GM21576 (cell line): ENCODE measurements at regions not wholly inside any gene's neighbourhood (a gene's known extent, or its start where the extent isn't known, plus 50 kb on each side); places are given as distances from the start of the nearest gene placed in this dataset.

Experiments
- ATAC-seq: cut with Tn5 transposase; IDR thresholded peaks from one replicate; pipeline ENCODE4 v1.9.1; 2021; ENCODE audit warnings: mild to moderate bottlenecking, moderate library complexity; ENCODE audit not compliant: unreplicated experiment

GRCh38 chr10:27451054-27451453 lies 53.0 kb upstream of the RAB18 start:
- ATAC-seq: no peak

- ATAC-seq: no peak
Measured at GRCh38 chr10:27450225-27450624, 53.9 kb upstream of the RAB18 start.

GRCh38 chr10:27449571-27449970 lies 54.5 kb upstream of the RAB18 start:
- no peak for ATAC-seq

GRCh38 chr10:27448921-27449320 lies 55.2 kb upstream of the RAB18 start:
- ATAC-seq: no peak

- no peak for ATAC-seq
Measured at GRCh38 chr10:27447540-27447939, 56.6 kb upstream of the RAB18 start.

- no peak for ATAC-seq
Measured at GRCh38 chr10:27446091-27446918, 57.8 kb upstream of the RAB18 start.

- no peak for ATAC-seq
Measured at GRCh38 chr10:27445070-27445469, 59.0 kb upstream of the RAB18 start.

GRCh38 chr10:27440478-27440877 lies 63.6 kb upstream of the RAB18 start:
- ATAC-seq: no peak

- ATAC-seq: no peak
Measured at GRCh38 chr10:27440021-27440420, 64.1 kb upstream of the RAB18 start.

GRCh38 chr10:27439101-27439500 lies 65.0 kb upstream of the RAB18 start:
- no peak for ATAC-seq

GRCh38 chr10:27437775-27438174 lies 66.3 kb upstream of the RAB18 start:
- ATAC-seq: no peak

GRCh38 chr10:27436710-27437109 lies 67.4 kb upstream of the RAB18 start:
- no peak for ATAC-seq

GRCh38 chr10:27433976-27434375 lies 70.1 kb upstream of the RAB18 start:
- no peak for ATAC-seq

GRCh38 chr10:27426948-27427467 lies 77.1 kb upstream of the RAB18 start:
- no peak for ATAC-seq

- ATAC-seq: no peak
Measured at GRCh38 chr10:27413831-27414348, 90.2 kb upstream of the RAB18 start.

- ATAC-seq: no peak
Measured at GRCh38 chr10:27413387-27413786, 90.7 kb upstream of the RAB18 start.

GRCh38 chr10:27410153-27410552 lies 94.0 kb upstream of the RAB18 start:
- no peak for ATAC-seq

GRCh38 chr10:27407271-27407670 lies 96.8 kb upstream of the RAB18 start:
- no peak for ATAC-seq

- no peak for ATAC-seq
Measured at GRCh38 chr10:27399871-27400270, 104.2 kb upstream of the RAB18 start.

- ATAC-seq: no peak
Measured at GRCh38 chr10:27393961-27394360, 110.1 kb upstream of the RAB18 start.

- no peak for ATAC-seq
Measured at GRCh38 chr10:27392606-27393005, 111.5 kb upstream of the RAB18 start.

- no peak for ATAC-seq
Measured at GRCh38 chr10:27391916-27392315, 112.2 kb upstream of the RAB18 start.
